B cell (primary cell): ENCODE measurements at regions not wholly inside any gene's neighbourhood (a gene's known extent, or its start where the extent isn't known, plus 50 kb on each side); places are given as distances from the start of the nearest gene placed in this dataset.

Experiments used
- CTCF ChIP-seq: fragments of 200-600 bp; IDR thresholded peaks from one replicate; pipeline ENCODE4 v1.8.0; 2022; ENCODE audit warnings: antibody characterized with exemption, mild to moderate bottlenecking
- EZH2 ChIP-seq: IDR thresholded peaks from 2 replicates; pipeline ENCODE4 v1.6.1; 2012; ENCODE audit warnings: borderline replicate concordance, low read depth, mild to moderate bottlenecking, moderate library complexity, low read length; ENCODE audit not compliant: insufficient read depth, poor library complexity, severe bottlenecking

- no peak for TF ChIP-seq EZH2
- no peak for TF ChIP-seq CTCF
Measured at GRCh38 chr9:16057541-16057940, 504.7 kb downstream of the CCDC171 start.
